ENCODE measurements at regions not wholly inside any gene's neighbourhood (a gene's known extent, or its start where the extent isn't known, plus 50 kb on each side); places are given as distances from the start of the nearest gene placed in this dataset.

DNA sequence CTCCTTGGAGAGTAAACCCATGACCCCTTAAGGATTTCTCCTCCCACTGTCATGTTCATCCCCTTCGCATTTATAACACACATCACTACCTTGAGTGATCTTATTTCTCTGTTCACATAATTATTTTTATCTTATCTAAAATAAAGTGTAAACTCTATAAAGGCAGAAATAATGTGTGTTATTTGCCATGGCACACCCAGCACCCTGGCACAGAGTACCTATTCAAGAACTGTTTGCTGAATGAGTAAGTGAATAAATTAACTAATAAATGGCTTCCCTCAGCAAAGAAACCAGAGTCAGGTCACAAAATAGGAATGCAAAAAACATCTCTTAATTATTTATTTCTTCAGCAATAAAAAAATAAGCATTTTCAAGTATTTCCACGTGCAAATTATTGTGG lies 330.3 kb upstream of the GHITM start:
- no peak for DNase-seq

DNA sequence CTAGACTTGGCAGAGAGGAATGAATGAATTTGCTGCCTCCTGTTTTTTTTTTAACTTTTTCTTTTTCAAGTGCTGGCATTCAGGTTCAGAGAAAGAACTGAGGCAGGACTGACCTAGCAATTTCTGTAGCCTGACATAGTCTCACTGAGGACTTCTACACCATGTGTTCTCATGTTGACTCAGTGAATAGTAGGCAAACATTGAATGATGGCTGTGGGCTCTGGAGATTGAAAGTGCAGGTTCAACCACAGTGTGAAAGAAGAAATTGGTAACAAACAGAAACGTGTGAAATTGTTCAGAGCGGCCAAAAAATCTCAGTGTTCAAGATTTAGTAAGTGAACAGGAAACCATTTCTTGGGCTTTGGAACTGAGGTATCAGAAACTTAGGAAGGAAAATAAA lies 322.4 kb upstream of the GHITM start:
- no peak for DNase-seq

- no peak for DNase-seq
These were observed 321.5 kb upstream of the GHITM start for GRCh38 chr10:83817797-83818196.

GRCh38 chr10:83819609-83820008 lies 319.7 kb upstream of the GHITM start:
- no peak for DNase-seq

DNA sequence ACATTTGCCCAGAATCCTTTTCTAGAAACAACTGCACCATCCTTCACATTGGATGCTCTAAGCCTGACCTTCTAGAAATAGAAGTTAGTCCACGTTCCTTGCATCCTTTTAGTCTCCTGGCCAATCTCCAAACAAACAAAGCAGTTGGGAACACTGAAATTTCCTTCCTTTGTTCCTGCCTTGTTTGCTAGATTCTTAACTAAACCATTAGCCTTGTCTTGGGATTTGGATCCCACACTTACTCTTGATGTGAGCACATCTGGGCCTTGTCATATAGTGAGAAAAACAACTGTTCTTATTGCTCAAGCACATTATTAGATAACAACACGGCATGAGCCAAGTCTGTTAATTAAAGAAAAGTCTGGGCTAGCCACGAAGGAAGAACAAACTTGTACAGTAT lies 319.3 kb upstream of the GHITM start:
- no peak for DNase-seq

GRCh38 chr10:83824099-83824498 lies 315.2 kb upstream of the GHITM start:
- no peak for DNase-seq

DNA sequence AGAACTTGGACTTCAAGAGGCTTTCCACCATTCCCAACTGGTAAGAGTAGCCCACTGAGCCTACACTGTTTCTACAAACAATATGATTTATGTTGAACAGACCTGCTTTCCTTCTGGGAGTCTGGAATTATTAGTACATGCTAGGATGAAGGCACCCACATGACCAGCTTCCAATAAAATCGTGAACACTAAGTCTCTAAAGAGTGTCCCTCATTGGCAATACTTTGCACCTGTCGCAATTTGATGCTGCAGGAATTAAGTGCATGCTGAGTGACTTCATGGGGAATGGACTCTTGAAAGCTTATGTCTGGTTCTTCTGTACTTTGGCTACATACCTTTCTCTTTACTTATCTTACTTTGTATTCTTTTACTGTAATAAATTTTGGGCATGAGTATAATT lies 305.2 kb upstream of the GHITM start:
- DNase-seq = no peak

DNA sequence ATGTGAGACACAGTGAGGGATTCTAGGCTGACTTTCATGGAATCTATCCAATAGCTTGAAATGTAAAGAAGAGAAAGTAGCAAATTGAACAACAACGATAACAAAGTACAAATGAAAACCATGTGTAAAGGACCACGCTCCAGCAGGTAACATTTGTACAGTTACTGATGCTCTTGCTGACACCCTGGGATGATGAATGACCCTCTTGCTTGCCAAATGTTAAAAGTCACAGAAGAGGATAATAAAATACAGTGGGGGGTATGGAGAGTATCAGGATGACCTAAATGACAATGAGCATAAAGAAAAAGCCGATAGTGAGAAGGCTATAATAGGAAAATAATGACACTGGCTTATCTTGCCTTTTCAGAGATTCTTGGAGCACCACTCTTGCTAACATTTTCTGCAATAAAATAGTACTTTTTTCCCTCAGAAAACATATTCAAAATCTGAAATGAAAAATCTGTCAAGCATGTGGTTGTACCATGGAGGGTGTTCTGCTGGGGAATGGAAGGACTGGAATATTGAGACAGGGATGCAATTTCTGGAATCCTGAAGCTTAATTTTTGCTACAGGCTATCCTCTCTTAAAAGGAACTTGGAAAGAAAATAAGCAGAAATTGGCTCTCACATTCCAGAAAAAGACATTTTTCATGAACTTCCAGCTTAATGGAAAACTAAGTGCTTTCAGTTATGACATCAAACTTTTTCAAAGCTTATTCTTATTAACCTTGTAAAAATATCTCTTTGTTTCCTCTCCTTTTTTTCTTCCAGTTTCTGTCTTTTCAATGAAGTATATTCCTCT lies 303.2 kb upstream of the GHITM start:
- no peak for DNase-seq

GRCh38 chr10:83848677-83849076 lies 290.6 kb upstream of the GHITM start:
- no peak for DNase-seq

- no peak for DNase-seq
These were observed 290.2 kb upstream of the GHITM start for GRCh38 chr10:83849150-83849549.

DNA sequence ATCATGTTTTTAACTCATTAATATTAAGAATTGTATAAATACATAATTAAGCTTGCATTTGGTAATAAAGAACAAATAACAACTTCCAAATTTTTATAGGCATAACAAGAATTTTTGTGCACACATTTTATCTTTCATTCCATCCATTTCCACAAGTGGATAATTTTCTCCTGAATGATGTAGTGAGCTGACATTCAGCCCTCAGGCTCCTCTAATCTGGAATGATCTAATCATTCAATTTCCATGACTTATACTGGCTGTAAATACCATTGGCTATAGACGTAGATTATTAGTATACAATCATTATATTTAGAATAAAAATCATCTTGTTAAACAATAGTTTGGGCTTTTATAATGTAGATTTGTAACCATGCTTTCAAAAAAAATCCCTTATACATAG lies 287.2 kb upstream of the GHITM start:
- DNase-seq = no peak

- DNase-seq = no peak
These were observed 276.6 kb upstream of the GHITM start for GRCh38 chr10:83862723-83863122.

DNA sequence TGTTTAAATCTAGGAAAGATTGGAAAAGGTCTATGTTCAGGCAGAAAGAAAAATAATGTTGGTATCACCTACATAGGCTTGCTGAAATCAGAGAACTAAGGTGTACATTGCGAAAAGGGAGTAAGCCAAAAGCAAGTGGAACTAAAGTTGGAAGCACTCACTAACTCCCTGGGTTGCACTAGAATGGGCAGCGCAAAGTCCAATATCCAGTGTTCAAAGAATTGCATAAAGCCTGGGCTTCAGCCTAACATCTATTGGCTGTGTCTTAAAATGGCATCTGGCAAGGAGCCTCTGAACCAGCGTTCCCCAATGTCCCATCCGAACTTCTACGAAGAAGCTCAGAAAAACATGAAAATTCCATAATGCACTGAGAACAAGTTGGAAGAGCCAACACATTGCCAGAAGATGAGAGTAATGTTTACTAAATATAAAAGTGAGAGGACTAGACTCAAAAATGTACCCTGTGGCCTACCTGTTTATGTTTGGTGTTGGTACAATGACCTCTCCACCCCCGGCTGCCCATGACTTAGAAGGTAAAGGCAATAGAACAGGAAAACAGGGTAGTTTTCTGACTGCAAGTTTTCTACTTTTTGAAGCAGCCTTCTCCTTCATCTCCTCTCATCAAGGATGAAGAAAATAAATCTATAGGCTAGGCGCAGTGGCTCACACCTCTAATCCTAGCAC lies 275.9 kb upstream of the GHITM start:
- no peak for DNase-seq

DNA sequence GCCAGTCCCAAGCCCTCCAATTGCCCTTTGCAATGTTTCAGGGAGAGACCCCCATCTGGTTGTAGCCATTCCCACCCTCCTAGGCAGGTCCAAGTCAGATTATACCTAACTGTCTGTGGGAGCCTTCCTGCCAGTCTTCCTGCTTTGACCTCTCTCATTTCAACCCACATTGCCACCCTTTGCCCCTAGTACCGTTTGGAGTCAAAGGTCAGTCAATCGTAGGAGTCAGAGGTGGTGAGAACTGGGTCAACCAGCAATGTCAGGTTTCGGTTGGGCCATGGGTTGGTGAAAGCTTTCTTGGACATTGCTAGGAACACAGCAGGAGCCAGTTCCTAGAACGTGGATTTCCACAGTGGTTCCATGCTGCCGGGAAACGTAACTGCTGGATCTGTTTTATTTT lies 269.4 kb upstream of the GHITM start:
- no peak for DNase-seq

DNA sequence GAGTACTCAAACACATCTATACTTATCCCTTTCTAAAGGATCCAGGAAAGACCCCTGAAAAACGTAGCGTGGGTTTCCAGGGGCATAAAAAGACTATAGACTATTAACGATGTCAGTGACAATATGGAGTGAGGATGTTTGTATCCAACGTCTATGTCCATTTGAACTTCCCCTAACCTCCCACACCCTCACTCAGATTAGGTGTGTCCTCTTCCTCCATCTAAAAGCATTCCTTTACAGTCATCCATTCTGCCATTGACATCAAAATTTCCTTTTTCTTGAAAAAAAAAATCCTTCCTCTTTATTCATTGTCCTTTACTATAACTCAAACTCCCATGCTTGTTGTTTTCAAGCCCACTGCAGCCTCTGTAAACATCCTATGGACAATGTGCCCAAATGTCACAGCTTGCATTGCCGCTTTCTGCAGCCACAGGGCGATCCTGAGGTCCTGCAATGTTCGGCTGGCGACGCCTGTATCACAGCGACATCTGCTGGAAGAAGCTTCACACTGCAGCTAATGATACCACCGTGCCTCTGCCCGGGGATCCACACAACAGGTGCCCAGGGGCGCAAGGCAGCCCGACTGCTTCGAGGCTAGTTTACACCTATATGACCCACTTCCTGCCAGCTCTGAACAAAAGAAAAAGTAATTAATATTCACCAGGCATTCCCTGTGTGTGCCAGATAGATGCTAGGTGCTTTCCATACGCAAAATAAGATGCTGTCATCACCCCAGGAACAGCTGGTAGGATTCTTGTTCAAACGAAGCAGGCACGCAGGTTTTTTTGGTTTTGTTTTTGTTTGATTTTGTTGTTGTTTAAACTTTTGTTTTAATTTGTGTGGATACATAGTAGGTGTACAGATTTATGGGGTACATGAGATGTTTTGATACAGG lies 267.9 kb upstream of the GHITM start:
- peak; percentile 62 for DNase-seq

DNA sequence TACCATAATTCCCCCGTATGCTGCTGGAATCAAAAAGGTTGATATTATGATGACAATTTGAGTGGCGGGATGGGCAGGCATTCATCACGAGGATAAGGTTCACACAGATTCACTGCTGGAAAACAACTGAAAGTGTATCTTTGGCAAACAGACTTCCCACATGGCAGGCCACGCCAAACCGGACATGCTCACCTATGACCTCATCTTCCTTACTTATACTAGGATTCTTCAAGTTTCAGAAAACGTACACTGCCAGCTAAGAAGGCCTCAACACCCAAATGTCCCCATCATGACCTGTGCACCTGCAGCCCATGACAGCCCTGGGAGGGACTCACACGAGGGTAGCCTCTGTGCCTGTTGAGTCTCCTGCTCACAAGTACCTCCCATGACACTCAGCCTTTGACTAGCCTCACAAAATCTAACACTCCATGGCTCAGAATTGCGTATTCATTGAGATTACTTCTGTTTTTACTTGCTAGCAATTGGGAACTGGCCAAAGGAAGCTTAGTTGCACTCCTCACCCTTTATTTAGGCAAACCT lies 259.0 kb upstream of the GHITM start:
- no peak for DNase-seq

DNA sequence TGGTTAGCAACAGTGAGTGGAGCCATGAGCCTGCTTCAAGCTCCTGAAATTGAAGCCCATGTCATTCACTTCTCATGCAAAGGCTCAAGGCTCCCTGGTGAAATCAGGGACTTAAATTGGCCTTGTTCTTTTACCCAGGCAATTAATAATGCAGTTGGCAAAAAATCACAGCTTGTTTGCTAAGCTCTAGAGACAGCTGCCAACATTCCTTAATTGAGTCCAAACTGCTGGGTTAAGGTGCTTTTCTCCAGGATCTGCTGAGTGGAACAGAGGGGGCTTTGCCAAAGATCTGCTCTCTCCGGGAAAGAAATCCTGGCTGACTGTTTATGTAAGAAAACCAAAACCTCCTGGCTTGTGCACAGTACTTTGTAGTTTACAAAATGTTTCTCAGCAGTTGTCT lies 257.6 kb upstream of the GHITM start:
- no peak for DNase-seq

DNA sequence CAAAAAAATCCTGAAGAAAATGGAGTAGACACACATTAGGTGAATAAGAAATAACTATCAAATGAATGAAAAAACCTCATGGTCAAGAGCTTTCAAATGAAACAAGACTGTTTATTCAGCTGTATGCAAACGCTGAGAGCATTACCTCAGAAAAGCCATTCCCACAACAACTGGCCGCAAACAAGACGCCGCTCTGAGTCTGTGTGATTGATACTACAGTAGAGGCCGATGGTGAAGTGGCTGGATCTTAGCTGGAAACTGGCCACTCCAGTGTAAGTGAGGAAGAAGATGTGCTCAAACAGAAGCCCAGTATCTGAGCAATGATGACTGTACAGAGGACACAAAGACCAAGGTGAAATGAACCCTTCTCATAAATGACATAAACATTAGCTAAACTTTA lies 252.4 kb upstream of the GHITM start:
- DNase-seq = no peak

DNA sequence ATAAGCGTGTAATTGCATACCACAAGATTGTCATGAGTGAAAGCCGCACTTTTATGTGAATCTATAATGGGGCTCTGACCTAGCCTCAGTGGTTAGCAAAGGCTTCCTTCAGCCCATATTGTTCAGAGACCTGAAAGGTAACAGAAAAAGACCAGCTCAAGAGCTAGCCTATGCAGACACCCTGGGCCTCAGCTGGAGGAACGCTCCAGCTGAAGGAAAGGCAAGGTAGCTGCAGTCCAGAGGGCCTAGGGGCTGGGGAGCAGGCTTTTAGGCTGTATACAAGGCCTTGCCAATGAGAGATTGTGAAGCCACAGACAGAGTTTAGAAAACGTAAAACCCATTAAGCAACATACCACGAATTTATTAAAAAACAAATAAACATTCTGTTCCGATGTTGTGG lies 246.6 kb upstream of the GHITM start:
- DNase-seq = no peak

DNA sequence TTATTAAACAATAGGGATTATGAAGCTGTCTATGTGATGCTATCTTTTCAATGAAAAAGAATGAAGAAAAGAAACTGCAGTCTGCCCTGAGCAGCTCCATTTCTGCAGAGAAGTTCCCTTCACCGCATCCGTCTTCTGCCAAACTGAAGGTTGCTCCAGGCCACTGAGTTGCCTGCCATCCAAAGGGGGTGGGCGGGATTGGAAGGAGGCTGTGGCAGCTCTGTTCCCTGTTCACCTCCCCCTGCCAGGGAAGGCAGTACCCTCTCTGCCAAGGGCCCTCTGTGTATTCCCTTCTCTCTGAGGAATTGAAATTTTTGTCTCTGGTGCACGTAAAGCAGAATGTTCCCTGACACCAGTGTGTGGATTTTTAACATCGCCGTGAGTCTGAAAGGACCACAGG lies 243.1 kb upstream of the GHITM start:
- no peak for DNase-seq

GRCh38 chr10:83897626-83898025 lies 241.7 kb upstream of the GHITM start:
- DNase-seq = no peak

DNA sequence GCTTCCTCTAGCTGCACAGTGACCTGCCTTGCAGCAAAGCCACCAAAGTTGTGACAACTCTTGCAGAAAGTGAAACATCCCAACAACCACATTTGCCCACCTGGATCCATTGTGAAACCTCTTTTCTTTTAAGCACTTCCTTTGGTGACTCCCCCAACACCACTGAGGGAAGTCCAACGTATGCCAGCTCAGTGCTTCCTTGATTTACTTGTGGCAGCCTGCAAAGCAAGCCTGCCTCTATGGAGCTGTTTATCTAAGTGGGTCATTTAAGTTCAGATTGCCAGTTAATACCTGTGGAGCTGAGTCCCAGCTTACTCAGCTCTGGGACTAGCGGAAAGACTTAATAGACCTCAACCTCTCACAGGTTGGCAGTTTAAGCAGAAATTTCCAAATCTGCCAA lies 230.8 kb upstream of the GHITM start:
- no peak for DNase-seq

GRCh38 chr10:83909001-83909400 lies 230.3 kb upstream of the GHITM start:
- DNase-seq = no peak

All from NCI-H1436 (cell line).